ENCODE measurements at regions not wholly inside any gene's neighbourhood (a gene's known extent, or its start where the extent isn't known, plus 50 kb on each side); places are given as distances from the start of the nearest gene placed in this dataset.

DNA sequence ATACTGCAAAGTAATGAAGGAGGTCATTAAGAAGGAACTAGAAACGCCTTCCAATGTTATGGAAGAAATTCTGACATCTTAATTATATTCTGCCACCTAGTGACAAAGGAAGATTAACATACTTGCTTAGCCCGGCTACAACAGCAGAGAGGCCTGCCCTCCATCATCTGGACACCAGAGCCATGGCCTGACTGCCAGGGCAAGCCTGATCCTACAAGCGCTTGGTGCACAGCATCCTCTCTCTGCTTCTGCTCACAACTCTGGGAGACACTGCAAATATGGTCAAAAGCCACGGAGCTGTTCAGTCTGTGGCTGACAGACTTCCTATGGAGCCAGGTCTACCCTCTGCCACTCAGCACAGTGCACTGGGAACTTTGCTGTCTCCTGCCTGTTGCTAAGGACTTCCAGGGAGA is 87.3 kb upstream of the SLC44A1 start:
- POLR2A ChIA-PET: no interaction called here
- intact Hi-C loops (cut with DNase I, micrococcal nuclease): loop anchor here (1.0 to 10.0 kb wide), 7 partner anchors 28 to 294 kb away; no protein-coding TSS in a partner anchor
- no peak overlapping the region for H3K27ac Mint-ChIP-seq

DNA sequence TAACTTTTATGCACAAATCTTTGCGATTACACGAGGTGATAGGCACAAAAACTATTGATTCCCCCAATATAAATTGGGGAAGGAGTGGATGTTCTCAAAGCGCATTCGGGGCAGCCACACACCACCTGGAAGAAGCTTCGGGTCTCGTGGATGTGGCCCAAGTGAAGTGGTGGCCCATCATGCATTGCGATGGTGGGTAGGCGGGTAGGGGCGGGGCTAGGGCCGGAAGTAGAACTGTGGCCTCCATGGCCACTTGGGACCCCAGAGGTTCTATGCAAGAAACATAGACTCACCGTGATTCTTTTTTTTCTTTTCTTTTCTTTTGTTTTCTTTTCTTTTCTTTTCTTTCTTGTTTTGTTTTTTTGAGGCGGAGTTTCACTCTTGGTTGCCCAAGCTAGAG is 86.4 kb upstream of the SLC44A1 start:
- no peak overlapping the region for H3K27ac ChIP-seq (ENCODE audit: low read depth in 1 of 2, low read length in 2 of 2)
- Mint-ChIP-seq H3K4me1 (ENCODE audit: low read depth) (peaks cover 34% of the 10 kb centered on the region), H3K36me3 (ENCODE audit: low read depth) (no peaks in the 10 kb centered on the region), H3K27me3 (no peaks in the 10 kb centered on the region), H3K4me3 (no peak overlapping the region), H3K27ac (no peak overlapping the region), H3K9me3 (no peaks in the 10 kb centered on the region)
- no peaks in the 10 kb centered on the region for H3K36me3 ChIP-seq (ENCODE audit: insufficient read depth, low read length)
- intact Hi-C loops (cut with DNase I, micrococcal nuclease): loop anchor here (2.0 to 10.0 kb wide), 3 partner anchors 63 to 257 kb away; no protein-coding TSS in a partner anchor
- H3K27me3 ChIP-seq (ENCODE audit: control insufficient read depth in 1 of 2, insufficient read depth in 2 of 2, low read length in 2 of 2): no peaks in the 10 kb centered on the region
- CTCF ChIA-PET: no interaction called here
- no peak overlapping the region for H3K4me3 ChIP-seq (ENCODE audit: low read length)
- H3K4me1 ChIP-seq (ENCODE audit: insufficient read depth, low read length): peaks cover 12% of the 10 kb centered on the region
- no peaks in the 10 kb centered on the region for H3K9me3 ChIP-seq (ENCODE audit: control insufficient read depth in 1 of 2, insufficient read depth in 1 of 2, low read length in 2 of 2)
- POLR2A ChIA-PET: no interaction called here
- TF ChIP-seq, protein P1, sequence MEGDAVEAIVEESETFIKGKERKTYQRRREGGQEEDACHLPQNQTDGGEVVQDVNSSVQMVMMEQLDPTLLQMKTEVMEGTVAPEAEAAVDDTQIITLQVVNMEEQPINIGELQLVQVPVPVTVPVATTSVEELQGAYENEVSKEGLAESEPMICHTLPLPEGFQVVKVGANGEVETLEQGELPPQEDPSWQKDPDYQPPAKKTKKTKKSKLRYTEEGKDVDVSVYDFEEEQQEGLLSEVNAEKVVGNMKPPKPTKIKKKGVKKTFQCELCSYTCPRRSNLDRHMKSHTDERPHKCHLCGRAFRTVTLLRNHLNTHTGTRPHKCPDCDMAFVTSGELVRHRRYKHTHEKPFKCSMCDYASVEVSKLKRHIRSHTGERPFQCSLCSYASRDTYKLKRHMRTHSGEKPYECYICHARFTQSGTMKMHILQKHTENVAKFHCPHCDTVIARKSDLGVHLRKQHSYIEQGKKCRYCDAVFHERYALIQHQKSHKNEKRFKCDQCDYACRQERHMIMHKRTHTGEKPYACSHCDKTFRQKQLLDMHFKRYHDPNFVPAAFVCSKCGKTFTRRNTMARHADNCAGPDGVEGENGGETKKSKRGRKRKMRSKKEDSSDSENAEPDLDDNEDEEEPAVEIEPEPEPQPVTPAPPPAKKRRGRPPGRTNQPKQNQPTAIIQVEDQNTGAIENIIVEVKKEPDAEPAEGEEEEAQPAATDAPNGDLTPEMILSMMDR (IDR thresholded peaks at IDR 0.05): no peak
- ATAC-seq (ENCODE audit: poor library complexity) (no peak), DNase-seq (no peak)

More for the DNA sequence above, 87.3 kb upstream of the SLC44A1 start:
- H3K4me3 Mint-ChIP-seq: no peak overlapping the region
- H3K27me3 Mint-ChIP-seq: no peaks in the 10 kb centered on the region
- H3K4me3 ChIP-seq (ENCODE audit: low read length): no peak overlapping the region
- peak in 8 of 14 experiments; percentile 1 to 68 (median 30) for DNase-seq
- peak; percentile 80 for ATAC-seq (ENCODE audit: poor library complexity)
- H3K4me1 ChIP-seq (ENCODE audit: insufficient read depth, low read length): peaks cover 12% of the 10 kb centered on the region
- CTCF ChIA-PET: interaction anchor here (1.6 kb wide), 1 partner anchor 29 kb away, joined by 3 read pairs; no protein-coding TSS in a partner anchor
- peaks cover 34% of the 10 kb centered on the region for H3K4me1 Mint-ChIP-seq (ENCODE audit: low read depth)
- no peaks in the 10 kb centered on the region for H3K9me3 ChIP-seq (ENCODE audit: control insufficient read depth in 1 of 2, insufficient read depth in 1 of 2, low read length in 2 of 2)
- no peaks in the 10 kb centered on the region for H3K36me3 ChIP-seq (ENCODE audit: insufficient read depth, low read length)
- no peaks in the 10 kb centered on the region for H3K27me3 ChIP-seq (ENCODE audit: control insufficient read depth in 1 of 2, insufficient read depth in 2 of 2, low read length in 2 of 2)
- H3K9me3 Mint-ChIP-seq: no peaks in the 10 kb centered on the region
- TF ChIP-seq, protein P1 (IDR thresholded peaks at IDR 0.05): peak; percentile 72
- H3K36me3 Mint-ChIP-seq (ENCODE audit: low read depth): no peaks in the 10 kb centered on the region
- no peak overlapping the region for H3K27ac ChIP-seq (ENCODE audit: low read depth in 1 of 2, low read length in 2 of 2)

DNA sequence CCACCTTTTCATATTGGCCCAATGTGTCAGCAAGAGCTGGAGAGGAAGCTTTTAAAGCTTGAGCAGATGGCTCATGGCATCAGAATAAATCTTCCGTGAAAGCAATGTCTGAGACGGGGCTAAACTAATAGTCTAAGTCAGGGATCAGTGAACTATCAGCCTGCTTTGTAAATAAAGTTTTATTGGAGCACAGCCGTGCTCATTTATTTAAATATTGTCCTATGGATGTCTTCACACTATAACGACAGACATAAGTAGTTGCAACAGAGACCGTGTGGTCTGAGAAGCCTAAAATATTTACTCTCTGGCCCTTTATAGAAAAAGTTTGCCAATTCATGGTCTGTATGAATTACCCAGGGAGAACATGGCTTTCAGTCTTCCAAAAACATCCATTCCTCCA is 85.6 kb upstream of the SLC44A1 start:
- intact Hi-C loops (cut with DNase I, micrococcal nuclease): loop anchor here (1.0 to 10.0 kb wide), 4 partner anchors 64 to 256 kb away; no protein-coding TSS in a partner anchor
- Histone ChIP-seq H3K27ac (ENCODE audit: low read depth in 1 of 2, low read length in 2 of 2) (no peak overlapping the region), H3K4me1 (ENCODE audit: insufficient read depth, low read length) (peaks cover 12% of the 10 kb centered on the region), H3K4me3 (ENCODE audit: low read length) (no peak overlapping the region), H3K27me3 (ENCODE audit: control insufficient read depth in 1 of 2, insufficient read depth in 2 of 2, low read length in 2 of 2) (no peaks in the 10 kb centered on the region), H3K36me3 (ENCODE audit: insufficient read depth, low read length) (no peaks in the 10 kb centered on the region), H3K9me3 (ENCODE audit: control insufficient read depth in 1 of 2, insufficient read depth in 1 of 2, low read length in 2 of 2) (no peaks in the 10 kb centered on the region)
- no peaks in the 10 kb centered on the region for H3K9me3 Mint-ChIP-seq
- ChIA-PET CTCF (no interaction called here), POLR2A (no interaction called here)
- no peaks in the 10 kb centered on the region for H3K27me3 Mint-ChIP-seq
- H3K4me1 Mint-ChIP-seq (ENCODE audit: low read depth): peaks cover 28% of the 10 kb centered on the region
- ATAC-seq (ENCODE audit: poor library complexity): no peak
- no peak overlapping the region for H3K27ac Mint-ChIP-seq
- no peaks in the 10 kb centered on the region for H3K36me3 Mint-ChIP-seq (ENCODE audit: low read depth)
- H3K4me3 Mint-ChIP-seq: no peak overlapping the region
- DNase-seq: no peak
- TF ChIP-seq, protein P1 (IDR thresholded peaks at IDR 0.05): no peak
